ENCODE measurements at regions not wholly inside any gene's neighbourhood (a gene's known extent, or its start where the extent isn't known, plus 50 kb on each side); places are given as distances from the start of the nearest gene placed in this dataset.
A peak's percentile ranks its signal among the peaks of the same experiment; 100 is the strongest.

DNA sequence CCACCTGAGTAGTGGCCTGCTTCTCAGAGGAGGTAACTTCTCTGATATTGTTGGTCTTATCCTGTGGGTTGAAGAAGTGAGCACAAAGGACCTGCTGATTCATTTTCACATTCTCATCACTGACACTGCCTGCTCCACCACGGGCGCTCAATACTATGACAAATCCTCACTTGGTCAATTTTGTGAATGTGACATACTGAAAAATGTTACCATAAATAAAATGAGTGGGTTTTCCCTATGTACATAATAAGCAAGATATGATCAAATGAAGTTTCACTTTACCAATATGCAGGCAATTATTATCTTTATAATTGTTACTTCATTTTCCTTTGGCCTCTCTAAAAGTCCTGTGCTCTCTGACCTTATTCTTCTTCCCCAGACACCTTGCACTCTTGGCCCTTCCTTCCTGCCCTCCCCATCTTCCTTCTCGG lies 71.5 kb upstream of the RIPOR2 start:
- Histone ChIP-seq H3K9me1 (ENCODE audit: insufficient read depth, low read length) (peaks cover 9% of the 10 kb centered on the region), H2AK5ac (ENCODE audit: low read depth, low read length) (peak overlapping the region; percentile 75), H3K18ac (ENCODE audit: low read depth, low read length) (peak overlapping the region; percentile 58; the same call in 1 of the 2 replicates), H3K9me3 (ENCODE audit: control insufficient read depth, insufficient read depth, low read length) (no peaks in the 10 kb centered on the region), H3K23ac (ENCODE audit: low read depth, low read length) (no peak overlapping the region), H3K4me3 (ENCODE audit: insufficient read depth, low read depth, low read length) (no peak overlapping the region), H4K5ac (ENCODE audit: low read depth, low read length) (0 out of 2 replicates have a peak overlapping the region, but pooled peaks have one; percentile 37), H2AK9ac (replicated peaks; ENCODE audit: low read depth, low read length, poor library complexity) (no peak overlapping the region), H3K14ac (replicated peaks; ENCODE audit: low read depth, low read length) (no peak overlapping the region; the same call in 1 of the 2 replicates), H3K56ac (ENCODE audit: extremely low read depth, insufficient read depth, low read length) (no peak overlapping the region), H4K20me1 (ENCODE audit: insufficient read depth, low read length) (no peaks in the 10 kb centered on the region), H3K4ac (ENCODE audit: low read depth, low read length) (peak overlapping the region; percentile 56), H2BK5ac (ENCODE audit: low read depth, low read length, poor library complexity, severe bottlenecking) (no peak overlapping the region), H4K91ac (ENCODE audit: insufficient read depth, low read depth, low read length) (no peak overlapping the region), H2BK20ac (ENCODE audit: low read depth, low read length) (peak overlapping the region; percentile 55; the same call in 1 of the 2 replicates), H3K4me2 (ENCODE audit: low read depth, low read length) (no peak overlapping the region), H2AFZ (replicated peaks; ENCODE audit: low read length, poor library complexity) (no peak overlapping the region), H3K36me3 (ENCODE audit: control insufficient read depth, insufficient read depth, low read length) (no peaks in the 10 kb centered on the region), H4K8ac (ENCODE audit: low read depth in 2 of 2, low read length in 2 of 2) (peak overlapping the region in 1 of 2 experiments; percentile 46; a peak in 1 of 4 replicates), H3K27ac (ENCODE audit: insufficient read depth, low read length) (no peak overlapping the region), H3K4me1 (ENCODE audit: control insufficient read depth, insufficient read depth, low read length) (peaks cover 15% of the 10 kb centered on the region), H3K79me1 (ENCODE audit: low read depth in 1 of 2, low read length in 2 of 2) (no peaks in the 10 kb centered on the region), H2BK15ac (ENCODE audit: low read depth, low read length) (peak overlapping the region; percentile 83; the same call in 1 of the 3 replicates), H2BK120ac (ENCODE audit: low read depth, low read length) (no peak overlapping the region), H3K9ac (ENCODE audit: low read depth, low read length) (no peak overlapping the region), H3K27me3 (ENCODE audit: control insufficient read depth, insufficient read depth, low read length) (no peaks in the 10 kb centered on the region)
- intact Hi-C loops (cut with micrococcal nuclease) (no loop called here), in situ Hi-C loops (cut with MboI; ENCODE audit: low sequenced_read_pairs) (loop anchor here (5.0 kb wide), 1 partner anchor 145 kb away; no protein-coding TSS in a partner anchor), dilution Hi-C loops (cut with HindIII; ENCODE audit: low sequenced_read_pairs, unreplicated experiment) (no loop called here)
- ChIA-PET POLR2A (ENCODE audit: unreplicated experiment) (no interaction called here), CTCF (no interaction called here)
- no CpG with 5 or more reads among the region's 3 CpGs for WGBS, 2 experiments (ENCODE audit: extremely low coverage in 2 of 2, insufficient read length in 1 of 2)
- ATAC-seq (ENCODE audit: low read depth): no peak
- no peak for DNase-seq
- no TSS peak for BruUV-seq (replicated peaks)
- TF ChIP-seq NFE2L2 (IDR thresholded peaks at IDR 0.05; ENCODE audit: low read depth, low read length) (no peak), SMC3 (IDR thresholded peaks at IDR 0.05; ENCODE audit: low read depth, low read length) (no peak), RAD21 (IDR thresholded peaks at IDR 0.05; ENCODE audit: low read length) (no peak), CHD1 (IDR thresholded peaks at IDR 0.05; ENCODE audit: low read depth, low read length) (no peak), MAZ (IDR thresholded peaks at IDR 0.05; ENCODE audit: borderline replicate concordance, low read depth, low read length) (no peak), BHLHE40 (IDR thresholded peaks at IDR 0.05; ENCODE audit: low read depth, low read length) (no peak), RFX5 (IDR thresholded peaks at IDR 0.05; ENCODE audit: low read depth, low read length) (no peak), POLR2A (IDR thresholded peaks at IDR 0.05; ENCODE audit: low read depth, low read length) (no peak), MXI1 (IDR thresholded peaks at IDR 0.05; ENCODE audit: borderline replicate concordance, low read depth, low read length) (no peak), FOS (IDR thresholded peaks at IDR 0.05; ENCODE audit: low read depth, low read length) (no peak)
- TF ChIP-seq, protein P1, sequence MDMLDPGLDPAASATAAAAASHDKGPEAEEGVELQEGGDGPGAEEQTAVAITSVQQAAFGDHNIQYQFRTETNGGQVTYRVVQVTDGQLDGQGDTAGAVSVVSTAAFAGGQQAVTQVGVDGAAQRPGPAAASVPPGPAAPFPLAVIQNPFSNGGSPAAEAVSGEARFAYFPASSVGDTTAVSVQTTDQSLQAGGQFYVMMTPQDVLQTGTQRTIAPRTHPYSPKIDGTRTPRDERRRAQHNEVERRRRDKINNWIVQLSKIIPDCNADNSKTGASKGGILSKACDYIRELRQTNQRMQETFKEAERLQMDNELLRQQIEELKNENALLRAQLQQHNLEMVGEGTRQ (IDR thresholded peaks at IDR 0.05; ENCODE audit: low read depth, low read length): no peak
- TF ChIP-seq, protein P2, sequence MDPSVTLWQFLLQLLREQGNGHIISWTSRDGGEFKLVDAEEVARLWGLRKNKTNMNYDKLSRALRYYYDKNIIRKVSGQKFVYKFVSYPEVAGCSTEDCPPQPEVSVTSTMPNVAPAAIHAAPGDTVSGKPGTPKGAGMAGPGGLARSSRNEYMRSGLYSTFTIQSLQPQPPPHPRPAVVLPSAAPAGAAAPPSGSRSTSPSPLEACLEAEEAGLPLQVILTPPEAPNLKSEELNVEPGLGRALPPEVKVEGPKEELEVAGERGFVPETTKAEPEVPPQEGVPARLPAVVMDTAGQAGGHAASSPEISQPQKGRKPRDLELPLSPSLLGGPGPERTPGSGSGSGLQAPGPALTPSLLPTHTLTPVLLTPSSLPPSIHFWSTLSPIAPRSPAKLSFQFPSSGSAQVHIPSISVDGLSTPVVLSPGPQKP (IDR thresholded peaks at IDR 0.05; ENCODE audit: borderline replicate concordance, low read depth, low read length): no peak

Measured in IMR-90 (cell line).